ENCODE measurements at regions not wholly inside any gene's neighbourhood (a gene's known extent, or its start where the extent isn't known, plus 50 kb on each side); places are given as distances from the start of the nearest gene placed in this dataset.

DNA sequence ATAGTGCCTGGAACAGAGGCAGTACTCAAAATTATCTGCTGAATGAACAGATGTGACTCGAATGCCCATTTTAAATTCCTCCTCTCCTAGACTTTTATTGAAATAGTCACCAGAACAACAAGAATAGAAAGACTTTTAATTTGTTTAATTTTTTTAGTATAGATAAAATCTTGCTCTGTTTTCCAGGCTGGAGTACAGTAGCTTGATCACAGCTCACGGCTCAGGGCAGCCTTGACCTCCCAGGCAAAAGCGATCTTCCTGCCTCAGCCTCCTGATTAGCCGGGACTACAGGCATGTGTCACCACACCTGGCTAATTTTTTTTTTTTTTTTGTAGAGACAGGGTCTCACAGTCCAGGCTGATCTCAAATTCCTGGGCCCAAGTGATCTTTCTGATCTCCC lies 120.9 kb upstream of the FREM2 start:
- Histone ChIP-seq H3K9ac (ENCODE audit: low read depth, low read length) (no peak overlapping the region), H3K4me3 (ENCODE audit: low read length) (no peak overlapping the region), H3K27me3 (ENCODE audit: insufficient read depth, low read length) (no peaks in the 10 kb centered on the region)

DNA sequence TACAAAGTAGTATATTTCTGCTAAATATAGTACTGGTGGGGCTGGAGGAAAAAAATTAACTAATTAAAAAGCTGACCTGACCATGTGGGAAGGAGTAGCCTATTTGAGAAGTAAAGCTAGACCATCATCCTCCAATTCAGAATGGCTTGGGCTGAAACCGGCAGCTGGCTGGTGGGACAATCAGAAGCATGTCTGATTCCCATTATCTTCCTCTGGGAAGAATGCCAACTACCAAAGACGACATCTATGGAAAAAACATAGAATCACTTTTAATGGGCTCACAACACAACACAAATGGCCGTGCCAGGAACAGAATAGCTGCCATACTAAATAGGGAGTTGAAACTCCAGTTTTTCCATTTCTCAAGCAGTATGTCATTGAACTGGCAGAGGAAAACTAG lies 120.4 kb upstream of the FREM2 start:
- Histone ChIP-seq H3K9me3 (ENCODE audit: insufficient read depth, low read depth, low read length) (no peaks in the 10 kb centered on the region), H3K4me1 (ENCODE audit: insufficient read depth, low read length) (no peaks in the 10 kb centered on the region), H3K36me3 (ENCODE audit: insufficient read depth, low read depth, low read length) (no peaks in the 10 kb centered on the region), H3K27ac (ENCODE audit: low read length) (no peak overlapping the region), H3K9ac (ENCODE audit: low read depth, low read length) (no peak overlapping the region), H3K27me3 (ENCODE audit: insufficient read depth, low read length) (no peaks in the 10 kb centered on the region), H3K4me3 (ENCODE audit: low read length) (no peak overlapping the region)

More for the DNA sequence above, 120.9 kb upstream of the FREM2 start:
- H3K36me3 ChIP-seq (ENCODE audit: insufficient read depth, low read depth, low read length): no peaks in the 10 kb centered on the region
- no peaks in the 10 kb centered on the region for H3K9me3 ChIP-seq (ENCODE audit: insufficient read depth, low read depth, low read length)
- H3K4me1 ChIP-seq (ENCODE audit: insufficient read depth, low read length): no peaks in the 10 kb centered on the region
- no peak overlapping the region for H3K27ac ChIP-seq (ENCODE audit: low read length)

DNA sequence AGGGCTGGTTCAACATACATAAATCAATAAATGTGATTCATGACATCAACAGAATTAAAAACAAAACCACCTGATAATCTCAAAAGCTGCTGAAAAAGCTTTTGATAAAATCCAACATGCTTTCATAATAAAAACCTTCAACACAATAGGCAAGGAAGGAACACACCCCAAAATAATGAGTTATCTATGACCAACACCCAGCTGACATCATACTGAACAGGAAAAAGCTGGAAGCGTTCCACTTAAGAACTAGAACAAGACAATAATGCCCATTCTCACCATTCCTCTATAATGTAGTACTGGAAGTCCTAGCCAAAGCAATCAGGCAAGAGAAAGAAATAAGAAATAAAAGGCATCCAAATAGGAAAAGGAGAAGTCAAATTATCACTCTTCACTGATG lies 116.2 kb upstream of the FREM2 start:
- Histone ChIP-seq H3K4me1 (ENCODE audit: insufficient read depth, low read length) (no peaks in the 10 kb centered on the region), H3K4me3 (ENCODE audit: low read length) (no peak overlapping the region), H3K9ac (ENCODE audit: low read depth, low read length) (no peak overlapping the region), H3K27ac (ENCODE audit: low read length) (no peak overlapping the region), H3K36me3 (ENCODE audit: insufficient read depth, low read depth, low read length) (no peaks in the 10 kb centered on the region), H3K9me3 (ENCODE audit: insufficient read depth, low read depth, low read length) (no peaks in the 10 kb centered on the region), H3K27me3 (ENCODE audit: insufficient read depth, low read length) (no peaks in the 10 kb centered on the region)

DNA sequence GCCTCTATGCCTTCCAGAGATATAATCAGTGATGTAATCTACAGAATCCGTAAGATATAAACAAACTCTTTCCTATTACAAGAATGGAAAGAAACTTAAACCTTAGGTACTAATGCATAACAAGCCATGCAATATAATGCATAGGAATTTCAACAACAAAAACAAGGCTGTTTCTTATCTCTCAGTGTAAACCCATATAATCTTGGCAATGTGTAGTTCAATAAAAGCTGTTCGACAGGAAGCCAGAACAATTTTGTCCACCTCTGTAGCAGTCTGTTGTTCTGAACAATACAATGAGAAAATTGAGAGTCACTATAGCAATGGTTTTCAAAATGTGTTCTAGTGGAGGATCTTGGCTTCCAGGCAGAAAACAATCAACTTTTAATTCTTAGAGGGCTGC lies 111.5 kb upstream of the FREM2 start:
- H3K36me3 ChIP-seq (ENCODE audit: insufficient read depth, low read depth, low read length): no peaks in the 10 kb centered on the region
- no peaks in the 10 kb centered on the region for H3K4me1 ChIP-seq (ENCODE audit: insufficient read depth, low read length)
- H3K27me3 ChIP-seq (ENCODE audit: insufficient read depth, low read length): no peaks in the 10 kb centered on the region
- H3K9ac ChIP-seq (ENCODE audit: low read depth, low read length): no peak overlapping the region
- H3K9me3 ChIP-seq (ENCODE audit: insufficient read depth, low read depth, low read length): no peaks in the 10 kb centered on the region
- no peak overlapping the region for H3K27ac ChIP-seq (ENCODE audit: low read length)
- H3K4me3 ChIP-seq (ENCODE audit: low read length): no peak overlapping the region

DNA sequence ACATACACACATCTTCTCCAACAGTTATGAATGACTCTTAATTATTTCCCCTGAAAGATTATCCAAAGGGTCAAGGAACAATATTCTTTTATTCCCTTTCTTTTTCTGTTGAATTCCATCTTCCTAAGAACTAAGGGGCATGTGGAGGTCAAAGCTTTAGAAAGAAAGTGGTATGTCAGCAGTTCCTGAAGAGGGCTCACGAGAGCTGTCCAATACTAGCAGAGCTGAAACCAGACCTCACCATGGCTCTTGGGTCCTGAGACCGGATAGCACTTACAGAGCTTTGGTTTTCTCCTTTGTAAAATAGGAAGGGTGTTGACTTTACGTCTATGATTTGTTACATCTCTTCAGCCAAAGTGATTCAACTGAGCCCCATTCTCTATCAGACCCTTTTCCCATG lies 109.8 kb upstream of the FREM2 start:
- H3K27me3 ChIP-seq (ENCODE audit: insufficient read depth, low read length): no peaks in the 10 kb centered on the region
- H3K9me3 ChIP-seq (ENCODE audit: insufficient read depth, low read depth, low read length): no peaks in the 10 kb centered on the region
- no peaks in the 10 kb centered on the region for H3K36me3 ChIP-seq (ENCODE audit: insufficient read depth, low read depth, low read length)
- H3K4me3 ChIP-seq (ENCODE audit: low read length): no peak overlapping the region
- no peak overlapping the region for H3K27ac ChIP-seq (ENCODE audit: low read length)
- no peak overlapping the region for H3K9ac ChIP-seq (ENCODE audit: low read depth, low read length)
- no peaks in the 10 kb centered on the region for H3K4me1 ChIP-seq (ENCODE audit: insufficient read depth, low read length)

DNA sequence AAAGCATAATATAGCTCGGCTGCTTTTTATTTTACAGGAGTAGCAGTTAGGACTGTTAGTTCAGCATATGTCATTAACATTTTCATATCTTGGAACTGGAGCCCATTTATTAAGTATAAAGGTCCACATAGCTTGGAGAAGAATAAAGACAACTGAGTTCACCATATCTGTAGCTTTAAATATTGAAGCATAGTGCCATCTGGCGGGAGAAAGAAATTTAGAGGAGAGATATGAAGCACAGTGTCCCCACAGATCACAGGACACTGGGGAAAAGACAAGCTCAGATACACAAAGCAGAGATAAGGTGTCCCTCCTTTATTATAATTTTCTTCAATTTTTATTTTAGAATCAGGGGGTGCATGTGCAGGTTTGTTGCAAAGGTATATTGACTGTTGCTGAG lies 104.7 kb upstream of the FREM2 start:
- no peak overlapping the region for H3K4me3 ChIP-seq (ENCODE audit: low read length)

DNA sequence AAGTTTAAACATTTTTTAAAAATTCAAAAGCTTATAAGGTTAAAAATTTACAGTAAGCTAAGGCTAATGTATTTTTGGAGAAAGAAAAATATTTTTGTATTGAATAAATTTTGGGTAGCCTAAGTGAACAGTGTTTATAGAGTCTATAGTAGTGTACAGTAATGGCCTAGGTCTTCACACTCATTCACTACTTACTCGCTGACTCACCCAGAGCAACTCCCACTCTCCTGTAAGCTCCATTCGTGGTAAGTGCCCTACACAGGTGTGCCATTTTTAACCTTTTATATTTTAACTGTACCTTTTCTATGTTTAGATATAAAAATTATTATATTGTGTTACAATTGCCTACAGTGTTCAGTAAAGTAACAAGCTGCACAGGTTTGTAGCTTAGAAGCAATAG lies 96.6 kb upstream of the FREM2 start:
- Histone ChIP-seq H3K27ac (ENCODE audit: low read length) (no peak overlapping the region), H3K9ac (ENCODE audit: low read depth, low read length) (no peak overlapping the region), H3K36me3 (ENCODE audit: insufficient read depth, low read depth, low read length) (no peaks in the 10 kb centered on the region), H3K9me3 (ENCODE audit: insufficient read depth, low read depth, low read length) (no peaks in the 10 kb centered on the region), H3K4me1 (ENCODE audit: insufficient read depth, low read length) (no peaks in the 10 kb centered on the region), H3K27me3 (ENCODE audit: insufficient read depth, low read length) (no peaks in the 10 kb centered on the region), H3K4me3 (ENCODE audit: low read length) (no peak overlapping the region)

More for the DNA sequence above, 104.7 kb upstream of the FREM2 start:
- H3K27me3 ChIP-seq (ENCODE audit: insufficient read depth, low read length): no peaks in the 10 kb centered on the region
- no peaks in the 10 kb centered on the region for H3K9me3 ChIP-seq (ENCODE audit: insufficient read depth, low read depth, low read length)
- no peak overlapping the region for H3K9ac ChIP-seq (ENCODE audit: low read depth, low read length)
- no peaks in the 10 kb centered on the region for H3K36me3 ChIP-seq (ENCODE audit: insufficient read depth, low read depth, low read length)
- H3K27ac ChIP-seq (ENCODE audit: low read length): no peak overlapping the region
- H3K4me1 ChIP-seq (ENCODE audit: insufficient read depth, low read length): no peaks in the 10 kb centered on the region

DNA sequence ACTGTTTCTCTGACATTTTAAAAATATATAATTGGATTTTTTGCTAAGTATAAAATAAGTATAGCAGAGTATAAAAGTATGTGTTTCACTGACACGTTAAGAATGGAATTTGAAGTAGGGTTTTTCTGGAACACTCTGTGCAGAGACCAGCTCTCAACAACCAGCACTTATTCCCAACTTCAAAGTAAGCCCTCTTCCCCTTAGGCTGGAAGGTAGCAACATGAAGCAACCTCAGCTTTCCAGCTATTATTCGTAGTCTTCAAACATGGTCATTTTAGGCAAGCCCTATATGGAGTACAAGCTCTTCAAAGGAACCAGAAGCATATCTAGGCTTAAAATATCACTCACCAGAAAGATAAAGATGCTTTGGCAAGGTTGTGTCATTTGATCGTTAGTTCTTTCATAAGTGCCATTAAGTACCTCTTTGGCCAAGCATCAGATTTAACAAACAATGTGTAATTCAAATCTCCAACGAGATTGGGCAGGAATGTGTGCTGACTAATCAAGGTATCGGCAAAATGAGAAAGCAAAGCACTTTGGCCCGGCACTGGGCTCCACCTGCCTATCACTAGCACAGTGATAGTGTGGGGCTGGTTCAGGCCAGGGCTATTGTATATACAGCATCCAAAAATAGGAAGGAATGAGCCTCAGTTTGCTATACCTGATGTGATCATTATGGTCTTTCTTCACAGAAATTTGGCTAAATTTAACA lies 95.9 kb upstream of the FREM2 start:
- H3K36me3 ChIP-seq (ENCODE audit: insufficient read depth, low read depth, low read length): no peaks in the 10 kb centered on the region
- H3K27me3 ChIP-seq (ENCODE audit: insufficient read depth, low read length): no peaks in the 10 kb centered on the region
- H3K9ac ChIP-seq (ENCODE audit: low read depth, low read length): no peak overlapping the region
- H3K4me1 ChIP-seq (ENCODE audit: insufficient read depth, low read length): no peaks in the 10 kb centered on the region
- H3K27ac ChIP-seq (ENCODE audit: low read length): no peak overlapping the region
- H3K4me3 ChIP-seq (ENCODE audit: low read length): no peak overlapping the region
- no peaks in the 10 kb centered on the region for H3K9me3 ChIP-seq (ENCODE audit: insufficient read depth, low read depth, low read length)

DNA sequence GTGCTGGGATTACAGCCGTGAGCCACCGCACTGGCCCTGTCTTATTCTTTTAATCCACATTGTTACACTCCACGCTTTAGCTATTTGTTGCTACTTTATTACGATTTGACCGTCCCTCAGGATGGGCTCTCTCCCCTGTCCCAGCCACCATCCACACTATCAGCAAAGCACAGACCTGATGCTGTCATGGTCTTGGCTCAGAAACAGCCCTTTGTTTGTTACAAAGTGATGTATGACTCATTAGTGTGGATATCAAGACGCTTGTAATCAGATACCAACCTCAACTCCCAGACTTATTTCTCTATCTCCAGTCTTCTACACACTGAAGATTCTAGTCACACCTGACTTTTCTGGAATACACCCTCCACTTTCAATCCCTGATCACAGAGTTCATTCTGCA lies 84.6 kb upstream of the FREM2 start:
- Histone ChIP-seq H3K27me3 (ENCODE audit: insufficient read depth, low read length) (no peaks in the 10 kb centered on the region), H3K9ac (ENCODE audit: low read depth, low read length) (no peak overlapping the region), H3K27ac (ENCODE audit: low read length) (no peak overlapping the region), H3K4me3 (ENCODE audit: low read length) (no peak overlapping the region), H3K9me3 (ENCODE audit: insufficient read depth, low read depth, low read length) (no peaks in the 10 kb centered on the region), H3K36me3 (ENCODE audit: insufficient read depth, low read depth, low read length) (no peaks in the 10 kb centered on the region), H3K4me1 (ENCODE audit: insufficient read depth, low read length) (peaks cover 9% of the 10 kb centered on the region)

DNA sequence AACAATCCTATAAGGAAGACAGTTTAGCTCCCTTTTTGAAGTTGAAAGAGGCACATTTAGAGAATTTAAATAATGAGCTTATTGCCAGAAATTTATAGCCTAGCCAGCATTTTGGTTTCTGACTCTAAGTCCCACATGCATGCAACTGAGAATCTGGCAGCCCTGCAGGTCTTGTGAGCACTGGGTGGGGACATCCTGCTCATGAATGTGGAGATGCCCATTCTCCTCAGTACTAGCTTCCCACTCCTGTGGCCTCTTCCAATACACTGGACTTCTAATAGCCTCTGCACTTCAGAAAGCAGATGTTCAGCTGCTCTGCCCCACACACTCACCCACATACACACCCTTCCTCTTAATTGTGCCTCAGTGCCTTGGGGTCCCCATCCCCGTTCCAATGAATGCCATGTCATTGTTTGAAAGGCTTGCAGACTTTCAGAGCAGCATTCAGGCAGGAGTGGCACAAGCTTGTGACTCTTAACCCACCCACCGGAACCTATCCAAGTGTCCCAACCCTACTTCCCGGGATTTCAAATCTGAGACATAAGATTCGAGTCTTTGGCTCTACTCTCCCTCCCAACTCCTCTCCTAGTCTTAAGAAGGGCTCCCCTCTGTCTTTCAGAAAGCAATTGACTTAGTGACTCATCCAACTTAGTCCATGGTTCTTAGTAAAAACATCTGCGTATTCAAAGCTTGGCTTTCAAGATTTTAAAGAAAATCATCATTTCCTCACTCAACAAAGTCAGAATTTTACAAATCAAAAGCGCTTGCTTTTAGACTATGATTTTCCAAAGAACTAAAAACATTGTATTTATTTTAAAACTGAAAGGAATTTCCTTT lies 80.0 kb upstream of the FREM2 start:
- no peak overlapping the region for H3K27ac ChIP-seq (ENCODE audit: low read length)
- no peaks in the 10 kb centered on the region for H3K9me3 ChIP-seq (ENCODE audit: insufficient read depth, low read depth, low read length)
- H3K36me3 ChIP-seq (ENCODE audit: insufficient read depth, low read depth, low read length): no peaks in the 10 kb centered on the region
- no peak overlapping the region for H3K4me3 ChIP-seq (ENCODE audit: low read length)
- no peaks in the 10 kb centered on the region for H3K27me3 ChIP-seq (ENCODE audit: insufficient read depth, low read length)
- no peak overlapping the region for H3K9ac ChIP-seq (ENCODE audit: low read depth, low read length)
- H3K4me1 ChIP-seq (ENCODE audit: insufficient read depth, low read length): peaks cover 9% of the 10 kb centered on the region

DNA sequence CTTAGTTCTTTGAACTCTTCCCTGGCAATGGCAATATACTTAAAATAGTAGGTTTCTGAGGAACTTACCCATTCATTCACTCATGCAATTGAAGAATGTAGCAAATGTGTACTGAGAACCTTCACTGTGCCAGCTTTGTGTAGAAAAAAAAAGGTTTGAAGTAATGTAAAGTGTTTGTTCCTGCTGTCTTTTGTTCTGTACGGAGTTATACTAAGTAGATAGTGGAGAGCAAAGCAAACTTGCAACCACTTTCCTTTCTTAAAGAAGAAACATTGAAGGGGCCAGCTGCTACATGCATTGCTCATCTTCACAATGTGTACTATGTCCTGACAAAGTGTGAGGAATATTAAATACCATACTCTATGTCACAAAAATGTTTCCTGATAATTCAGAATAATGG lies 68.9 kb upstream of the FREM2 start:
- H3K9me3 ChIP-seq (ENCODE audit: insufficient read depth, low read depth, low read length): no peaks in the 10 kb centered on the region
- no peak overlapping the region for H3K4me3 ChIP-seq (ENCODE audit: low read length)
- 0 out of 2 replicates have a peak, but pooled peaks cover 8% of the 10 kb centered on the region for H3K4me1 ChIP-seq (ENCODE audit: insufficient read depth, low read length)
- no peaks in the 10 kb centered on the region for H3K36me3 ChIP-seq (ENCODE audit: insufficient read depth, low read depth, low read length)
- H3K27ac ChIP-seq (ENCODE audit: low read length): no peak overlapping the region
- H3K27me3 ChIP-seq (ENCODE audit: insufficient read depth, low read length): no peaks in the 10 kb centered on the region
- H3K9ac ChIP-seq (ENCODE audit: low read depth, low read length): no peak overlapping the region

DNA sequence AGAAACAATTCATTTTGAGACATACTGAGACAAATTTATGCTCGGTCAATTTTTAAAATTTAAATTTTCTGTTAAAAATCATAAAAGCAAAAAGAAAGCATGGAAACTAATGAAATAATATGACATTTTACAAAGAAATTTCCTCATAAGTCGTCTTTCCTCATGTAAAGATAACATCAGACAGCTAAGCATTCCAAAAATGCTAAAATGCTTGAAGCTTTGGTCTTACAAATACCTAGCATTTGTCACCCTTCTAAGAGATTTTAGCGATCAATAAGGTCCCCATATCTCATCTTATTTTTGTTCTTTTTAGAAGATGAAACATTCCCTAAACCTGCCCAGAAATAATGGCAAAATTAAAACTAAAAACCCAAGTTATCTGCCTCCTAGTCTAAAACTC lies 68.5 kb upstream of the FREM2 start:
- no peaks in the 10 kb centered on the region for H3K36me3 ChIP-seq (ENCODE audit: insufficient read depth, low read depth, low read length)
- H3K27ac ChIP-seq (ENCODE audit: low read length): no peak overlapping the region
- no peak overlapping the region for H3K9ac ChIP-seq (ENCODE audit: low read depth, low read length)
- no peaks in the 10 kb centered on the region for H3K27me3 ChIP-seq (ENCODE audit: insufficient read depth, low read length)
- no peak overlapping the region for H3K4me3 ChIP-seq (ENCODE audit: low read length)
- 0 out of 2 replicates have a peak, but pooled peaks cover 6% of the 10 kb centered on the region for H3K4me1 ChIP-seq (ENCODE audit: insufficient read depth, low read length)
- no peaks in the 10 kb centered on the region for H3K9me3 ChIP-seq (ENCODE audit: insufficient read depth, low read depth, low read length)
